Heart left ventricle (tissue), 16 donors: ENCODE measurements at regions not wholly inside any gene's neighbourhood (a gene's known extent, or its start where the extent isn't known, plus 50 kb on each side); places are given as distances from the start of the nearest gene placed in this dataset.

Source experiments
- ATAC-seq, 4 donors: fragments of 200-7000 bp; cut with Tn5 transposase; one replicate each; pipeline ENCODE4 v1.9.1; 2020 to 2022; ENCODE audit warnings: moderate library complexity in 4 of 4, mild to moderate bottlenecking in 3 of 4, moderate number of reproducible peaks in 1 of 4
- DNase-seq, 5 donors: peaks; one replicate each; pipeline ENCODE4 v3.0.0-alpha.2; 2020
- H3K27ac ChIP-seq, 12 donors: fragments of 200-600 bp; sonication (generic) in 4 of 12; one replicate each; pipeline versions ENCODE4 v1.5.0 to v1.8.0; 2016 to 2022; ENCODE audit warnings: mild to moderate bottlenecking in 2 of 12
- H3K27me3 ChIP-seq, 9 donors: fragments of 200-600 bp; sonication (generic) in 2 of 9; one replicate each; pipeline versions ENCODE4 v1.5.1 to v1.8.0; 2016 to 2022; ENCODE audit warnings: mild to moderate bottlenecking in 3 of 9
- H3K36me3 ChIP-seq, 9 donors: fragments of 200-600 bp; sonication (generic) in 2 of 9; one replicate each; pipeline versions ENCODE4 v1.5.0 to v1.8.0; 2018 to 2022; ENCODE audit warnings: mild to moderate bottlenecking in 2 of 9
- H3K4me1 ChIP-seq, 12 donors: fragments of 200-600 bp; sonication (generic) in 4 of 12; one replicate each; pipeline versions ENCODE4 v1.5.0 to v1.8.0; 2016 to 2022; ENCODE audit warnings: mild to moderate bottlenecking in 3 of 12
- H3K4me3 ChIP-seq, 12 donors: fragments of 200-600 bp; sonication (generic) in 4 of 12; one replicate each; pipeline versions ENCODE4 v1.5.0 to v1.8.0; 2017 to 2022; ENCODE audit warnings: mild to moderate bottlenecking in 9 of 12, moderate library complexity in 4 of 12
- H3K9me3 ChIP-seq, 12 donors: fragments of 200-600 bp; sonication (generic) in 4 of 12; one replicate each; pipeline versions ENCODE4 v1.5.0 to v1.8.0; 2016 to 2022; ENCODE audit warnings: mild to moderate bottlenecking in 1 of 12
- CTCF ChIP-seq, 12 donors: fragments of 200-600 bp; sonication (generic) in 4 of 12; IDR thresholded peaks; one replicate each; pipeline versions ENCODE4 v1.5.0 to v1.8.0; 2018 to 2022; ENCODE audit warnings: antibody characterized with exemption in 12 of 12, mild to moderate bottlenecking in 5 of 12
- POLR2A ChIP-seq, 2 donors: fragments of 450-650 bp; IDR thresholded peaks; one replicate each; pipeline ENCODE4 v1.6.1; 2017; ENCODE audit warnings: antibody characterized with exemption in 2 of 2, mild to moderate bottlenecking in 2 of 2, moderate library complexity in 2 of 2
- WGBS, 4 donors: extraction: QIAGEN DNeasy Blood & Tissue Kit in 2 of 4; methylation state at CpG; one replicate each; pipeline versions ENCODE4 v1.1.5 to v1.1.7; 2013 to 2018; 5-methylcytosine and 5-hydroxymethylcytosine counted together
- intact Hi-C, 10 donors: fragments of 100-400 bp; cut with DNase I; formaldehyde crosslinking; loops; one replicate each; pipeline versions ENCODE4 v1.11.1 to v1.14.2; 2022
- donor health status: ischemic (EF 13 %, LVEDD 7.1; RV severe dilation, severe dysfunction).
- donor health status: healthy with polysubstance abuse.
- donor health status: DM: no; HTN: yes; CAD: no.
- donor health status: DM: no; HTN: no; CAD: no.
- donor health status: ischemic (EF 25% LVEDD 6.9; RV normal size, moderate dysfunction).
- donor health status: ischemic (EF 25% LVEDD 5.7; RV mildly dilated, moderate dysfunction).
- donor health status: healthy.
- donor health status: DM: yes; HTN: yes; CAD: no.
- donor health status: ischemic (EF 35%, LVEDD 5.7; RV mildly dilated, moderate dysfunction).
- donor health status: nonischemic (EF 11% LVEDD 7.7; RV severe dilation, severe dysfunction).
- donor health status: DM: yes; HTN: yes; CAD: no.
- donor health status: PGD.
- donor health status: ischemic (EF 29% LVEDD 5.4; RV normal size, mild dysfunction).
- donor health status: nonischemic (EF 23%, LVEDD 6.1; RV moderate dilation, normal function).

GRCh38 chr18:72375618-72376017 lies 168.5 kb downstream of the CBLN2 start:
- Histone ChIP-seq H3K36me3 (no peaks in the 10 kb centered on the region), H3K4me1 (no peaks in the 10 kb centered on the region), H3K27me3 (no peaks in the 10 kb centered on the region), H3K4me3 (no peak overlapping the region), H3K27ac (no peak overlapping the region), H3K9me3 (no peaks in the 10 kb centered on the region)
- WGBS, 4 donors: 71 to 84% (median 80%) methylated on average over 5 of the region's 5 CpGs
- DNase-seq (no peak), ATAC-seq (peak in 1 of 4 donors; percentile 10)
- intact Hi-C loops: no loop called here
- TF ChIP-seq POLR2A (IDR thresholded peaks at IDR 0.05) (no peak), CTCF (IDR thresholded peaks at IDR 0.05) (no peak)

GRCh38 chr18:72372076-72372475 lies 172.1 kb downstream of the CBLN2 start:
- H3K36me3 ChIP-seq: no peaks in the 10 kb centered on the region
- TF ChIP-seq CTCF (IDR thresholded peaks at IDR 0.05) (no peak), POLR2A (IDR thresholded peaks at IDR 0.05) (no peak)

DNA sequence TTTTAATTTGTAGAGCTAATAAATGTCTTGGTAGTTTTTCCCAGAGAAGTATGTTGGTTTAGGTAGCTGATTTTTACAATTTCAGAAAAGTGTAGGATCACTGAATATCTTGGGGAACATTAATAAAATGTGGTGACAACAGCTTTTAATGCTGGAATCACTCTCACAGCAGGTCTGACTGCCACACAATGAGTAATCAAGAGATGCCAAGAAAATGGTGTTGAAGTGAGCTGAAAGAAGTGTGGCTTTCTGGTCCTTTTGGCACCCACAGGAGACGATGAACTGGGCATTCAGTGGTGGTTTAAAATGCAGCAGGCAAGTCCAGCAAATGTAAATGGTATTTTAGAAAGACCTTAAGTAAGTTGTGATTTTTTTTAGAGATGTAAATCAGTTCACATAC lies 175.8 kb downstream of the CBLN2 start:
- DNase-seq: no peak
- WGBS, 4 donors: 37 to 50% (median 43%) methylated on average over 1 of the region's 1 CpG
- Histone ChIP-seq H3K27ac (no peak overlapping the region), H3K9me3 (no peaks in the 10 kb centered on the region), H3K4me1 (no peaks in the 10 kb centered on the region), H3K36me3 (no peaks in the 10 kb centered on the region), H3K4me3 (no peak overlapping the region), H3K27me3 (no peaks in the 10 kb centered on the region)
- no peak for ATAC-seq
- intact Hi-C loops: no loop called here
- no peak for TF ChIP-seq POLR2A (IDR thresholded peaks at IDR 0.05)
- no peak for TF ChIP-seq CTCF (IDR thresholded peaks at IDR 0.05)

More at GRCh38 chr18:72372076-72372475, 172.1 kb downstream of the CBLN2 start:
- intact Hi-C loops: no loop called here
- Histone ChIP-seq H3K27ac (no peak overlapping the region), H3K27me3 (no peaks in the 10 kb centered on the region), H3K9me3 (no peaks in the 10 kb centered on the region), H3K4me3 (no peak overlapping the region), H3K4me1 (no peaks in the 10 kb centered on the region)
- DNase-seq: no peak
- no peak for ATAC-seq

- DNase-seq (no peak), ATAC-seq (no peak)
- Histone ChIP-seq H3K4me3 (no peak overlapping the region), H3K36me3 (no peaks in the 10 kb centered on the region), H3K9me3 (no peaks in the 10 kb centered on the region), H3K27me3 (no peaks in the 10 kb centered on the region), H3K27ac (no peak overlapping the region), H3K4me1 (no peaks in the 10 kb centered on the region)
- TF ChIP-seq CTCF (IDR thresholded peaks at IDR 0.05): no peak
- 48 to 75% (median 63%) methylated on average over 4 of the region's 4 CpGs for WGBS, 4 donors
- intact Hi-C loops: no loop called here
Measured at GRCh38 chr18:72360634-72361033, 183.5 kb downstream of the CBLN2 start.
